K562 (cell line): ENCODE measurements at regions not wholly inside any gene's neighbourhood (a gene's known extent, or its start where the extent isn't known, plus 50 kb on each side); places are given as distances from the start of the nearest gene placed in this dataset.

Experiments used
- ARID2 ChIP-seq: fragments of 450-650 bp; IDR thresholded peaks from 2 replicates; pipeline ENCODE4 v1.6.1; 2017; ENCODE audit warnings: antibody characterized with exemption, mild to moderate bottlenecking
- GTF2F1 ChIP-seq: IDR thresholded peaks from 2 replicates; pipeline ENCODE4 v1.6.1; 2011; ENCODE audit warnings: low read depth, low read length, improper control_type of control experiment
- PCBP1 ChIP-seq: fragments of 200-400 bp; formaldehyde crosslinking; IDR thresholded peaks from 2 replicates; pipeline ENCODE4 v1.6.1; 2018; ENCODE audit warnings: mild to moderate bottlenecking, low read depth, low read length; ENCODE audit not compliant: poor library complexity, severe bottlenecking
- PHF8 ChIP-seq: fragments of 200-600 bp; sonication (generic); IDR thresholded peaks from 2 replicates; pipeline ENCODE4 v1.6.1; 2012; ENCODE audit warnings: mixed run types, mild to moderate bottlenecking, inconsistent platforms, low read length, moderate library complexity, borderline replicate concordance
- SP2 ChIP-seq: IDR thresholded peaks from 2 replicates; pipeline ENCODE4 v1.6.1; 2011; ENCODE audit warnings: mild to moderate bottlenecking, low read depth, low read length, moderate library complexity; ENCODE audit not compliant: poor library complexity, severe bottlenecking; ENCODE audit errors: extremely low read depth
- ZBTB8A ChIP-seq: fragments of 450-650 bp; IDR thresholded peaks from 2 replicates; pipeline ENCODE4 v1.6.1; 2018; ENCODE audit warnings: mild to moderate bottlenecking, moderate library complexity; ENCODE audit not compliant: partially characterized antibody
- ZFP30 ChIP-seq: fragments of 250-450 bp; sonication (Bioruptor Pico); IDR thresholded peaks from 2 replicates; pipeline ENCODE4 v1.8.0; 2022; ENCODE audit warnings: moderate library complexity, mild to moderate bottlenecking, inconsistent platforms, borderline replicate concordance
- ZNF174 ChIP-seq: fragments of 250-450 bp; sonication (Bioruptor Pico); IDR thresholded peaks from 2 replicates; pipeline ENCODE4 v1.4.0; 2020; ENCODE audit warnings: mild to moderate bottlenecking
- ZNF384 ChIP-seq: IDR thresholded peaks from 2 replicates; pipeline ENCODE4 v1.6.1; 2012; ENCODE audit warnings: low read depth, low read length, improper control_type of control experiment

GRCh38 chr12:46470036-46470627, 97.6 kb upstream of the SLC38A2 start:
- no peak for TF ChIP-seq SP2
- no peak for TF ChIP-seq ZNF174 (CRISPR knock-in tag)
- no peak for TF ChIP-seq PHF8
- TF ChIP-seq ZFP30 (CRISPR knock-in tag), result no peak
- TF ChIP-seq PCBP1, result no peak
- TF ChIP-seq ARID2, result no peak
- no peak for TF ChIP-seq GTF2F1
- no peak for TF ChIP-seq ZBTB8A
- TF ChIP-seq ZNF384, result no peak
